RWPE1 (cell line): ENCODE measurements at regions not wholly inside any gene's neighbourhood (a gene's known extent, or its start where the extent isn't known, plus 50 kb on each side); places are given as distances from the start of the nearest gene placed in this dataset.

Experiments
- CTCF ChIA-PET: fragments of 350-600 bp; sonication (Branson Sonifier 250); formaldehyde crosslinking; extraction: SDS; loops from one replicate; lab custom pipeline; 2021; lab: Yijun Ruan, JAX
- POLR2A ChIA-PET: fragments of 400-600 bp; formaldehyde crosslinking; extraction: SDS; loops from one replicate; lab custom pipeline; 2020; ENCODE audit warnings: antibody characterized with exemption; ENCODE audit not compliant: low non-redundant PET; lab: Yijun Ruan, JAX
- DNase-seq: peaks from one replicate; pipeline ENCODE4 v3.0.0; 2012; ENCODE audit warnings: low spot score
- H3K27ac ChIP-seq: fragments of 450-650 bp; 2 replicates; pipeline ENCODE4 v1.5.1; 2017
- TF ChIP-seq, protein P1 (sequence below): fragments of 450-650 bp; conservative IDR thresholded peaks from 2 replicates; pipeline ENCODE4 v1.5.1; 2017; ENCODE audit warnings: low read depth, mild to moderate bottlenecking

DNA sequence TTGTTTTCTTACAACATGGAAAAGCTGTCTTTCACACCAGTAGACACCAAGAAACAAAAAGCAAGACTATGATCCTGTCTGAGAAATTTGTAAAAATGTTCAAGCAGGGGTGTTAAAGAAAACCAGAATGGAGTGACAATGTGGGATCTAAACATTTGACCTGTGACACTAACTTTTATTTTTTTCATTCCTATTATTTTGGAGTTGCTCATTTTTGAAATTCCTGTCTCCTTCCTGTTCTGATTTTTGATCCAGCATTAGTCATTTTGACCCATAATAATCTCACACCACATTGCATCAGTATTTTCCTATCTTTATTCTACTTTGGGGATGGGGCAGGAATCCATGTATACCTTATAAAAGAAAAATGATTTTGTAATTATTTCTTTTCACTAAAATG lies 164.2 kb downstream of the DLEU7 start:
- CTCF ChIA-PET = no interaction called here
- H3K27ac ChIP-seq = no peak overlapping the region
- POLR2A ChIA-PET = no interaction called here
- TF ChIP-seq, protein P1, sequence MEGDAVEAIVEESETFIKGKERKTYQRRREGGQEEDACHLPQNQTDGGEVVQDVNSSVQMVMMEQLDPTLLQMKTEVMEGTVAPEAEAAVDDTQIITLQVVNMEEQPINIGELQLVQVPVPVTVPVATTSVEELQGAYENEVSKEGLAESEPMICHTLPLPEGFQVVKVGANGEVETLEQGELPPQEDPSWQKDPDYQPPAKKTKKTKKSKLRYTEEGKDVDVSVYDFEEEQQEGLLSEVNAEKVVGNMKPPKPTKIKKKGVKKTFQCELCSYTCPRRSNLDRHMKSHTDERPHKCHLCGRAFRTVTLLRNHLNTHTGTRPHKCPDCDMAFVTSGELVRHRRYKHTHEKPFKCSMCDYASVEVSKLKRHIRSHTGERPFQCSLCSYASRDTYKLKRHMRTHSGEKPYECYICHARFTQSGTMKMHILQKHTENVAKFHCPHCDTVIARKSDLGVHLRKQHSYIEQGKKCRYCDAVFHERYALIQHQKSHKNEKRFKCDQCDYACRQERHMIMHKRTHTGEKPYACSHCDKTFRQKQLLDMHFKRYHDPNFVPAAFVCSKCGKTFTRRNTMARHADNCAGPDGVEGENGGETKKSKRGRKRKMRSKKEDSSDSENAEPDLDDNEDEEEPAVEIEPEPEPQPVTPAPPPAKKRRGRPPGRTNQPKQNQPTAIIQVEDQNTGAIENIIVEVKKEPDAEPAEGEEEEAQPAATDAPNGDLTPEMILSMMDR = no peak
- DNase-seq = no peak

DNA sequence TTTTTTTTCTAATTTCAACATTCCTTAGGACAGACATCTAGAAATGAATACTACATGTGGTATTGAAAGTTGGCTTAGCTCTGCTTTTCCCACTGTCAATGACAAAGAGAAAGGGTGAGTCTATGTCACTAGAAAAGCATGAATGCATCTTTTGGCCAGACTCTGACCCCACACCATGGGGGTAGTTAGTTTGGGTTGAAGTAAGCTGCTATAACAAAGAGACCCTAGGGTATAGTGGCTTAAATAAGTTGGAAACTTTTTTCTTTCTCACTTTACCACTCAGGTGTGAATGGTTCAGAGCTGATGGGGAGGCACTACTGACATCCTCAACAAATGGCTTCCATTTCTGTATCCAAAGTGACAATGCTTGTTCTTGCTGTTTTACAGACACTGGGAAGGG lies 161.5 kb downstream of the DLEU7 start:
- CTCF ChIA-PET = interaction anchor here (0.6 kb wide), 1 partner anchor 232 kb away, joined by 3 read pairs; no protein-coding TSS in a partner anchor
- TF ChIP-seq, protein P1 = no peak

GRCh38 chr13:50682966-50683365 lies 160.5 kb downstream of the DLEU7 start:
- ChIA-PET CTCF (no interaction called here), POLR2A (no interaction called here)
- H3K27ac ChIP-seq = no peak overlapping the region
- TF ChIP-seq, protein P1 = no peak
- no peak for DNase-seq

More for the DNA sequence above, 161.5 kb downstream of the DLEU7 start:
- H3K27ac ChIP-seq = no peak overlapping the region
- DNase-seq = no peak
- POLR2A ChIA-PET = no interaction called here

DNA sequence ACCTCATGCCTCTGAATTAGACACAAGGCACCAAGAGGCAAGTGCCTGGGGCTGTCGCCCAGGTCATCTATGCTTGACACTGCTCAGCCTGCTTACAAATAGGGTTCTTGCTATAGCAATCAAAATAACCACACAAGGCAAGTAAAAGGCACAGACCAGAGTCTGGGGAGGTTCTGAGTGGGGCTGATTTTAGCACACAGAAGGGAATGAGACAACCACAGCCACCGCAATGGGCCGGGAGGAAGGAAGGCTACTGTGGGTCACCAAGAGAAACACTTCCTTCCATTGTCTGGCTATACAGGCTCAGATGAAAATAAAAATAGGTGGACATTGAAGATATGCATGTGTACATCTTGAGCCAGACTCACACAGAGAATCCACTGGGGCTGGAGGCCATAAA lies 159.1 kb downstream of the DLEU7 start:
- POLR2A ChIA-PET = no interaction called here
- CTCF ChIA-PET = no interaction called here
- TF ChIP-seq, protein P1 = no peak
- no peak overlapping the region for H3K27ac ChIP-seq
- no peak for DNase-seq

DNA sequence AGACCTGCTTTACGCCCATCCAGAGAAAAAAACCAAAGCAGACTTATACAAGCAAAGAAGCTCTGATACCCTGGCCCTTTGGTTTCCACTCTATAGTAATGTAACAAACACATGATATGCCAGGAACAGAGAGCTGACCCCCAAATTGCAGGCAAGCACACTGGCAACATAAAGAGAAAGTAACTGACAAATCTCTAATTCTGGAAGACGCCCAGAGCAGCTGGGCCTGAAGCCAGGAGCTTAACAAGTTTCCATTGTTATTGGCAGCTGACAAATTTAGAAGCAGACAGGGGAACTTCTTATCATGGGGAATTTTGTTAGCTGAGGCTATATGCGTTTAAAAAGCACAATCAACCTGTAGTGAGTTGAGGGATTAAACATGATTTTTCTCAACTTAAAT lies 158.0 kb downstream of the DLEU7 start:
- TF ChIP-seq, protein P1 = no peak
- ChIA-PET CTCF (no interaction called here), POLR2A (no interaction called here)
- no peak overlapping the region for H3K27ac ChIP-seq
- no peak for DNase-seq

DNA sequence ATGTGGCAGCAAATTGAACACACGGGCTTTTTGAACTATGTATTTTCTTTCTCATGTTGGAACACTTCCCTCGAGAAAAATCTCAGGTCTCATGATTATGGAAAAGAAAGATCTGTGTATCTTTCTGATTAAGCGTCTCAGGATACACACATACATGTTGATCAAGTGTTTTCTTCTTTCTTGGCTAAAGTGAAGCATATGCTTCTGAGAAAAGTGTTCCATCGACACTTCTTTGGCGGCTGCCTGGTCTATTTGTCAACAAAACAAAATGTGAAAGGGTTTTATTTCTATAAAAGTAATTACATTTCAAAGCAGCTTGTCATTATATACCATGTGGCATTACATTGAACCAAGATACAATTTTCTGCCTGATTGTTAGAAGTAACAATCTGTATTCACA lies 157.5 kb downstream of the DLEU7 start:
- DNase-seq = no peak
- CTCF ChIA-PET = no interaction called here
- no peak overlapping the region for H3K27ac ChIP-seq
- POLR2A ChIA-PET = no interaction called here
- TF ChIP-seq, protein P1 = no peak

DNA sequence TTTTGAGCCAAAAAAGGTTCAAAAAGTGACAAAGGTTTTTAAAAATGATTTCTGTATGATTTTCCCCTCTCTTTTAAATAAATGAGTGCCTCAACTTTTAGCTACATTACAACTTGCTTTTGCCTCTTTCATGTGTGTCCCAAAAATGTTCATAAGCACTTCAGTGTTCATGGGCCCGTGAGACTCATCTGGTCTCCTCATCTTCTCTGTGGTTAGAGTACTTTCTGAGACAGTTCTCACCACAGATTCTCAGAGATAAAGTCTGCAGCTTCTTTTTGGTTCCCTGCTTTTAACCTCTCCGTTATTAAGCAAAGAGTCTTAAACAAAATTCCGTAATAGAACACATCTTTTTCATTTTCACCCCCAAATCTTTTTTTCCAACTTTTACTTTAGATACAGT lies 156.9 kb downstream of the DLEU7 start:
- CTCF ChIA-PET = no interaction called here
- H3K27ac ChIP-seq = no peak overlapping the region
- POLR2A ChIA-PET = no interaction called here
- DNase-seq = no peak
- TF ChIP-seq, protein P1 = no peak
